A549 (cell line): ENCODE measurements at regions not wholly inside any gene's neighbourhood (a gene's known extent, or its start where the extent isn't known, plus 50 kb on each side); places are given as distances from the start of the nearest gene placed in this dataset.

Experiments used
- EP300 ChIP-seq, 2 experiments: fragments of >200 bp; sonication (Bioruptor Twin); formaldehyde crosslinking; IDR thresholded peaks; 2 replicates in 1 of 2; 3 replicates in 1 of 2; pipeline ENCODE4 v1.6.1; 2016 to 2017
- KDM5A ChIP-seq: fragments of 200-600 bp; sonication (generic); IDR thresholded peaks from 2 replicates; pipeline ENCODE4 v1.6.1; 2016; ENCODE audit warnings: antibody characterized with exemption, mild to moderate bottlenecking
- MAFK ChIP-seq: fragments of 450-650 bp; IDR thresholded peaks from 2 replicates; pipeline ENCODE4 v1.6.1; 2014; ENCODE audit not compliant: partially characterized antibody
- MAZ ChIP-seq: fragments of 150-350 bp; IDR thresholded peaks from 2 replicates; pipeline ENCODE4 v1.6.1; 2014; ENCODE audit warnings: antibody characterized with exemption, low read depth, low read length, borderline replicate concordance
- POLR2A ChIP-seq: IDR thresholded peaks from 2 replicates; pipeline ENCODE4 v1.6.1; 2012; ENCODE audit warnings: mild to moderate bottlenecking, low read length
- POLR2AphosphoS2 ChIP-seq: conservative IDR thresholded peaks from 2 replicates; pipeline ENCODE4 v1.6.1; 2012; ENCODE audit warnings: low read length, improper control_type of control experiment, inconsistent platforms
- SMC3 ChIP-seq: fragments of >200 bp; sonication (Bioruptor Twin); formaldehyde crosslinking; IDR thresholded peaks from 3 replicates; pipeline ENCODE4 v1.6.1; 2018; ENCODE audit warnings: inconsistent platforms
- TF ChIP-seq, protein P1 (sequence below): fragments of >200 bp; sonication (Bioruptor Twin); formaldehyde crosslinking; IDR thresholded peaks from 3 replicates; pipeline ENCODE4 v1.5.1; 2016

DNA sequence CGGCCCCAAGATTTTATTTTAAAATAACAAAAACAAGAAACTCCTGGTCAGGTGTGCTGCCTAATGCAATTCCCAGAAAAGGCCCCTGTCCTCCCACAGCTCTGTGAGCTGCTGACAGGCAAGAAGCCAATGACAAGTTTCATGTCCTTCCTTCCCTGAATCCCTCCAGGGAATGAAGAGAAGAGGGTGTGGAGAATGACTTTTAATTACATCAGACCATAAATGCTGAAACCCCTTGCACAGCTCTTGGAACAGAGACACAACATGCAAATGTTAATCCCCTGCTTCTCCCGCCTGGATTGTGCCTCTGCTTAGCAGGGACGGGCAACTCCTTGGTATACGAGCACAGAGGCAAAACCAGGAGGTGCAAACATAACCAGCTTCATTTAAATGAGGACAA, 228.1 kb upstream of the CAMK1G start:
- TF ChIP-seq MAFK (no peak), MAZ (no peak), SMC3 (no peak), EP300 (IDR thresholded peaks at IDR 0.05) (no peak), KDM5A (no peak), POLR2AphosphoS2 (no peak), POLR2A (no peak)
- TF ChIP-seq, protein P1, sequence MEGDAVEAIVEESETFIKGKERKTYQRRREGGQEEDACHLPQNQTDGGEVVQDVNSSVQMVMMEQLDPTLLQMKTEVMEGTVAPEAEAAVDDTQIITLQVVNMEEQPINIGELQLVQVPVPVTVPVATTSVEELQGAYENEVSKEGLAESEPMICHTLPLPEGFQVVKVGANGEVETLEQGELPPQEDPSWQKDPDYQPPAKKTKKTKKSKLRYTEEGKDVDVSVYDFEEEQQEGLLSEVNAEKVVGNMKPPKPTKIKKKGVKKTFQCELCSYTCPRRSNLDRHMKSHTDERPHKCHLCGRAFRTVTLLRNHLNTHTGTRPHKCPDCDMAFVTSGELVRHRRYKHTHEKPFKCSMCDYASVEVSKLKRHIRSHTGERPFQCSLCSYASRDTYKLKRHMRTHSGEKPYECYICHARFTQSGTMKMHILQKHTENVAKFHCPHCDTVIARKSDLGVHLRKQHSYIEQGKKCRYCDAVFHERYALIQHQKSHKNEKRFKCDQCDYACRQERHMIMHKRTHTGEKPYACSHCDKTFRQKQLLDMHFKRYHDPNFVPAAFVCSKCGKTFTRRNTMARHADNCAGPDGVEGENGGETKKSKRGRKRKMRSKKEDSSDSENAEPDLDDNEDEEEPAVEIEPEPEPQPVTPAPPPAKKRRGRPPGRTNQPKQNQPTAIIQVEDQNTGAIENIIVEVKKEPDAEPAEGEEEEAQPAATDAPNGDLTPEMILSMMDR = no peak
